T follicular helper cell (primary cell): ENCODE measurements at regions not wholly inside any gene's neighbourhood (a gene's known extent, or its start where the extent isn't known, plus 50 kb on each side); places are given as distances from the start of the nearest gene placed in this dataset.

Experiments used
- DNase-seq: peaks from one replicate; pipeline ENCODE4 v3.0.0-alpha.2; 2020; ENCODE audit warnings: low read depth

DNA sequence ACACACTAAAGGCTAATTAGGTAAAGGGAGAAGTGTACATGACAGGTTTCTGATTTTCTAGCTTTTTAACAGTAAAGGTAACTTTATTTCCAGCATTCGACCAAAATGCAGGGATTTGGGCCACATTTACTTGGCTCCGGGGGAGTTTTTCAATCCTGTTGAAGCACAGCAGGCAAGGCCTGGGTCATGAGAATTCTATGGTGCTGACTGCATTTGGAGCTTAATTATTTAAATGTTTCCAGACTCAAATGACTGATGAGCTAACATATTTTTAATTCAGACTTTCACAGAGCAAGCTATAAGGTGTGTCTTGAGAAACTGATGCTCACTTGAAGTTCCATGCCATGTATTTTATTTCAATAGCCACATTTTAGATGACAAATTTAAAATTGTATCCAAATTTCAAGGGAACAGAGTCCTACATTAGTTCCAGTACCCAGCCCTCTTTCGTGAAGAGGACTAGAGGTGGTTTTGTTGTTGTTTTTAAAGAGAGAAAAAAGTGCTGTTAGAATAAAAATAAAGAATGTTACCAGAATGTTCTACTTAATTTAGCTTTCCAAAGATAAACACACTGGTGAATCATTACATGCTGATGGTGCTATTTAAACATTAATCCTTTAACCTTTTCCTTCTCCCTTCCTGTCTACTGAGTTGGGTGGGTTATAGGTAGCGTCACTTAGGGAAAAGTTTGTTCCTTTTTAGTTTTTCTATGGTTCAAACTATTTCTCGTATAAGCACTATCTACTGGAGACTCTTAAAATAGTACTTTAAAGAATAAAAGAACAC lies 82.3 kb upstream of the PHACTR2 start:
- DNase-seq: no peak

GRCh38 chr6:143594647-143595046 lies 83.1 kb upstream of the PHACTR2 start:
- DNase-seq: no peak

DNA sequence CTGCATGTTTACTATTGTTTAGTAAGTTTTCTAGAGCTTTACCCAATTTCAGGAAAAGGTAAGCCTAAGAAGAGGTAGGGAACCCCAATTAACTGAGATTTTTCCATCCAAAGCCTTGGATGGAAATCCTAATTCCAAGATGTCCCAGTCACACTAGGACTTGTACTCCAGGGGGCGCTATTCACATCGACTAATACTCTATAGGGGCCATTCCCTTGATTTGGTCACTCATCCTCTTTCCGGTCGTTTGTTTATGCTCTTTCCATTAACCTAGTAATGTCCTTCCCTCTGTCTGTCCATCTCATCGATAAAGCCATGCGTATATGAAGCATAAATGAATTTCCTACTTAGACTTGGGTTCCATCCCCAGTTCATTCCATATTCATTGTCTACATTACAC lies 80.8 kb upstream of the FUCA2 start:
- DNase-seq: no peak

DNA sequence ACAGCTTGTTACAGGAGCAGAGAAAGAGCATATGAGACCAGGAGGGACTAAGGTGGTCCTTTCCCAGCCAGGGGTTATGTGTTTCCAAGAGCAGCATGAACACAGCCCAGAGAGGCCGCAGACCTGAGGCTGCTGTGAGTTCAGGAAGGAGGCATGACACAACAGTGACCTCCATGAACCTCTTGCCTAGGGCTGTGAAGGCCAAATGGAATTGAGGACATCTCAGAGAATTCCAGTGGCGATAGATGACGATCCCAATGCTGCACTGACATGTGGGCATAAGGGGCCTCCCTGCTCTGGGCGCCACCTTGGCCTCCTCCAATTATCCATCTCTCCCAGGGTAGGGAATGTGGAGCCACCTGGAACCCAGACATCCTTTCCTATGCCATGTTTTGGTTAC lies 79.9 kb upstream of the FUCA2 start:
- DNase-seq: no peak

GRCh38 chr6:143589162-143589561 lies 77.6 kb upstream of the FUCA2 start:
- DNase-seq: no peak

- no peak for DNase-seq
Measured at GRCh38 chr6:143586557-143586956, 75.0 kb upstream of the FUCA2 start.

DNA sequence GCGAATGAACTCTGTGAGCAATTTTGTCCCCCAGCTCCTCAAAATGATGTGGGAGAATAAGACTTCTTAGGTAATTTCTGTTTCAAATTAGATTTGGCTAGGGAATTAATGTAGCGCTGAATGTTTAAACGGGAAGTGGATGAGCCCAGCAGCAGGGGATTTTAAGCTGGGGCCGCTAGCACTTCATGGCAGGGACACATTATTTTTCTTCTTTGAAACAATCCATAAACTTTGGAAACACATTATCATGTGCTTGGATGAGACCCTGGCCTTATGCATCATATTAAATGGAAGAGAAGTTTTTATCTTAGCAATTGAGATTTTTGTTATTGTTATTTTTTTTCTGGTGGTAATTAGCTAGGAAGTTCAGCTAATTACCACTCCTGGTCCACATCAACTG lies 74.2 kb upstream of the FUCA2 start:
- DNase-seq: no peak

- no peak for DNase-seq
Measured at GRCh38 chr6:143585241-143585640, 73.7 kb upstream of the FUCA2 start.

DNA sequence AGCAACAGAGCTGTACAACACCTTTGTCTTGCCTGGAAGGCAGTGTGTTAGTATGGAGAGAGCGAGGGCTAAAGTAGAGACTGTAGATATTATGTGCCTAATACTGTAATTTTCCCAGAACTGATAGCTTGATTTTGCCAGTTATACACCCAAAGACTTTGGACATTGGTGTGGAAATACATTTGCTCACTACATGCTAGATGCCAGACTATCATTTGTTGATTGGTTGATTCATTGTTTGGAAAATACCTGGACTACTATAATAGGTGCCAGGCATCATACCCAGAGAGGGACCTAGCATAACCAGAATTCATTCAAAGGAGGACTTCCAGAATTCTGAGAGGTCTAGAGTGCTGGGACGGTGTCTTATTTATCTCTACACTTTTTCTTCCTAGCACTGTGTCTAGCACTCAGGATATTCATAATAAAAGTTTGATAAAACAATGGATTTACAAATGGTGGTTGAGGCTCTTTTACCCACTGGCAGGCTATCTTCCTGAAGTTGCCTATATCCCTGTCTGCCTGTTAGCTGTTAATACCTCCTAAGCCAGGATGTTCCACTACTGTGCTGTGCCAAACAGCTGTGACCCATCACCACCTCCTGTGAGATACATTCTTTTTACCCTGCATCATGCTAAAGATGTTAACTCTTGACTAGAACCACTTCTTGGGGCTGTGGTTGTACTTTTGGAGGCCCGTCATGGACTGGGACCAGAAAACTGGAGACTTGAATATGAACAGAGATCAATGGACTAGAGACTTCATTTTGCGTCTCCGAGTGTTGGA lies 72.2 kb upstream of the FUCA2 start:
- no peak for DNase-seq

DNA sequence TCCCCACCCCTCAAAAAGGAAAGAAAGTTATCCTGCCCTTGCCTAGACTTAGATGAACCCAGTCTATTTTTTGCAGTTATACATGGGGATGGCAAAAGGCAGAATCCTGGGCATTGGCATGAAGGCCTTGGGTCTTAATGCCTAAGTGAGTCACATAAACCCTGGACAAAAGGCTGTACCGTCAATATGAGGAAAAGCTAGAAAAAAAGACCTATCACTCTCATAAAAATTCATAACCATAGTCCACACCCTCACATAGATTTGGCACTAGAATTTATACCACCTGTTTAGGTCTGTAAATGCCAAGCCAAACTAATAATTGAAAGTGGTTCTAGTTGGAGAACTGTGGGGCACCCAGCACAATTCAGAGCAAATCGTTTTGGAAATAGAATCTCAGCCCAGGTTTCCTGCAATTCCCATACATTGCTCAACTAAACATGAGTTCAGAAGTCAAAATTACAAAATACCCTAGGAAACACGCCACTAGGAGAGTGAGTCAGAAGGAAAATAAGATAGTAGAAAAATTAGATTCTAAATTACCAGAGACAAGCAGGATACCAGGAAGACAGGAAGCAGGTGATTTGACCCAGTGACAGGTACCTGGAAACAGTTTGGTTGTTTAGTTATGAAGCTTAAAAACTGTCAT lies 70.4 kb upstream of the FUCA2 start:
- DNase-seq: no peak

- DNase-seq: no peak
Measured at GRCh38 chr6:143579703-143580102, 68.2 kb upstream of the FUCA2 start.

DNA sequence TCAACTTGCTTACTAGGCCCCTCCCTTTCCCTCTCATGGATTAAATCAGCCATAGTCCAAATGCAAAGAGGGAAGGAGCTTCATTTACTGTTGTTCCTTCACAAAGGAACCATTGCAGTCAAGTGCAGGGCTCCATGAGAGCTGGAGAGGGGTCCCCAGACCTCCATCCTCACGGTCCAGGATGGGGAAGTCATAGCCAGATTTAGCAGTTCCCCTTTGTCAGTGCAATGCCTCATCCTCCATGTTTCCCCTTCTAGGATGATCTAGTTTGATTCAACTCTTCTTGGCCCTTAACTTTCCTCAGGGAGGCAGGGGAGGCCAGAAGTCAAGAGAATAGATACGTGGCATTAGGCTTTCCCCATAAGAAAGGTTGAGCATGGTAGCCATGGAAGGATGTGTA lies 66.5 kb upstream of the FUCA2 start:
- DNase-seq: no peak

- DNase-seq: no peak
Measured at GRCh38 chr6:143575901-143576426, 64.4 kb upstream of the FUCA2 start.

DNA sequence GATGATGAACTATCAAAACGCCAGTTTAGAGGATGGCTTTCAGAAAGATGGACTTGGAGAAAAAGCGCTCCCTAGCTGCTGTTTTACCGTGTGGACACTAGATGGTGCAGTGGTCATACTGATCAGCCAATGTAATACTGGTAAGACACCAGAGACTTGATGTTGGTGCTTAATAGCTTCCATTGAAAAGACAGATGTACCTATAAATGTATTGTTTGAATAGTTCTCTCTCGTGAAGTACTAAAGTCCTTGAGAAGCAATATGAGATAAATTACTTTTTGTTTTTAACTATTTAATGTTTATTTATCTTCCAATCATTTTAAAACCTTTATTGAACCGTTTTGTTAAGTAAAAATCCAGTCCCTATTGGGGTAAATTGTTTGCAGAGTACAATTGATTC lies 63.9 kb upstream of the FUCA2 start:
- DNase-seq: peak; percentile 15

DNA sequence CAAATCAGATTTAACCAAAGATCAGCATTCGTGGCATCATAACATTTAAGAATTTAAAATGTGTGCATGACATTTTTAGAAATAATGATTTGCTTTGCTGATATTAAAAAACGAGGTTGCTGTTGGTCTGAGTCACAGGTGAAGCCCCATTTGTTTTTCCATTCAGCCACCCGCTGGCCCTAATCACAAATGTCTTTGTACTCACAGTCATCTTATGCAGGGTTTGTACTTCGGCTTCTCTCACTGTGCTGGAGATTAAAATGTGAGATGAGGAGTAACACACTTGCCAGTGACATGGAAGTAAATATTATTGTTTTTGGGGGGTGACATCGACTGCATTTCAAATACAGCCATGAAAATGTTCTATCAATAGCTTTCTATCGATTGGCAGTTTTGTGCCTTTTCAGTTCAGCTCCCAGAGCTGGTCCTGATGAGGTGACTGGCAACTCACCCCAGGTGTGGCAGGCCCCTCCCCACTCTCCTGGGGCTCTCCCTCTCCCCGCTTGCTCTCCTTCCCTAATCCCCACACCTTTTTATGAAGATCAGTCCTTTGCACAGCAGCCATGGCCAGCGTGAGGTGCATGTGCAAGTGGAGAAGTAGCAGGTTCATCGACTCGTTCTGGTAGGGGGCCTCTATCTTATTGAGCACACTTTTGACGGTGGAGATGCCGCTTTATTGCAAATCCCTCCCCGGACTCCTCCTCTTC lies 58.8 kb upstream of the FUCA2 start:
- no peak for DNase-seq

- DNase-seq: no peak
Measured at GRCh38 chr6:143569040-143569439, 57.5 kb upstream of the FUCA2 start.

DNA sequence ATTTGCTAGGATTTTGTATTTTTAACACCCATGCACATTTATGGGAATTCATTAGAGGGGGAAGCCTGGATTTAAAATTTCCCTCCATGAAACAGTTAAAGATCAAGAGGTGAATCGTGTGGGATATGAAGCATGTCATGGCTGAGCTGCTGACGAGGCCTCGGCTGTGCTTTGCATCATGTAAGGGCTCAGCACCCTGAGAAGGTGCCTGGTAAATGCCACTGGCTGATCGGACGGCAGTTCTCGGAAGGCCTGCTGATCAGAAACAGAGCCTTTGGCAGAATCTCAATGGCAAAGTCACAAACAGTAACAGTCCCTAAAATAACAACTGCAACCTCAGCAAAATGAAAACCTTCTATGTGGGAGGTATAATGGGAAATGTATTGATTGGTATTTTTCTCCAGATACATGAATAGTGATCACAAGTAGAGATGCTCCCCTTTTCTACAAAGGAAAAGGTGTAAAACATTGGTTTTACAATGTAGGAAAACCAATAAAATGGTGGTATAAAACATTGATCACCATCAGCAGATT lies 53.0 kb upstream of the FUCA2 start:
- DNase-seq: no peak

GRCh38 chr6:143562143-143562542 lies 50.6 kb upstream of the FUCA2 start:
- no peak for DNase-seq
